ENCODE measurements at regions not wholly inside any gene's neighbourhood (a gene's known extent, or its start where the extent isn't known, plus 50 kb on each side); places are given as distances from the start of the nearest gene placed in this dataset.

DNA sequence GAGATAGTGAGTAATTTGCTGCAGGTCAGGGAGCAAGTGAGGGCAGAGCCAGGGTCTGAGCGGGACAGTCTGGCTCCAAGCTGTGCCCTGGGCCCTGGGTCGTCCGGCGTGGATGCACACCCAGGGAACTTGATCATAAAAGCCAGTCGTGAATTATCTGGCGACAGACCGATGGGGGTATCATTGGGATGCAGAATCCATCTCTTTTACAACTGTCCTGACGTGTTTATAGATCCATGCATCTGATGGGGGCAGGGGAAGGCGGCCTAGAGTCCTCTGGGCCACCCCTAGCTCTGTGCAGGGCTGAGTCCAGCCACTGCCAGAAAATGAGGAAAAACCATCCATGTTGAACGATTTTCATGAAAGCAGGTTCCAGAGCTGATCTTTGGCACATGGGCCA is 332.8 kb downstream of the C16orf95 start:
- FAIRE-seq: no peak

DNA sequence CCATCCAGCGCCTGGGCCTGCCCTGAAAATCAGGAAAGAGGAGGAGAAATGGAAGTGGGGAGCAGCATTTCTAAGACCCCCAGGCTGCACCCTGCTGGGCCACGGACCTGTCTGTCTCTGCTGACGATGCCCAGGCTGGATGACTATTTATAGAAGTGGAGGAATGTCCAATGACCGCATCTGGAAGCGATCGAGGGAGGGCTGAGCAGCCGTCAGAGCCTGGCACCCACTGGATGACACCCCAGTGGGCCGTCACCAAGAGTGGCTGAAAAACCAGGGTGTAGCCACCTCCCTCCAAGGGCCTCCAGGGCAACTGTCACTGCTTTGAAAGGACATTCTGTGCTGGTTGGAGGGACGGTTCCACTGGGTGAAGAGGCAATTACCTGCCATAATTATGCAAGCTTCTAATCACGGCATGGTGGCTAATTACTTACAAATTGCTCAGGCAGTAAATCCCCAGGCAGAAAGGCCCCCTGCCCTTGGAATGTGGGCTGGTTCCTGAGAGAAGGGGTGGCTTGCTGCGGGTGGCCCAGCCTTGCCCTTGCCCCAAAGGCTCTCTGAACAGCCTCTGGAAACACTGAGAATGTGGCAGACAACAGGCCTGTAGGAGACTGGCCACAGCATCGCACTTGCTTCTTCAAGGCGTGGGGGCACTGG is 332.1 kb downstream of the C16orf95 start:
- no peak for FAIRE-seq

DNA sequence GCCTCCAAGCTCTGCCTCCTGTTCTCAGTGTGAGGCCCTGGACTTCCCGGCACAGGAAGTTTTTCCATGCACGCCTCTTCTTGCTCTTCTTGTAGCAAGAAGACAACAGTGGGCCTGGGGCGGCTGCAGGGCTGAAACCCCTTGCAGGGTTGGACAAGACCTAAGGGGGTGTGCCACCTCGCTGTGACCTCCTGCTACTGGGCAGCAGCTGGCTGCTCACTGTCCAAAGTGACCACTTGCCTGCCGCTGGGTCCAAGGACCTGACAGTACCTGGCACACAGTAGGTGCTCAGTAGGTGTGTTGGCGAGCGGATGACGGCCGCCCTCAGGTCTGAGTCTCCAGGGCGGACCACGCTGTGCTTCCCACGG is 331.6 kb downstream of the C16orf95 start:
- FAIRE-seq: no peak

DNA sequence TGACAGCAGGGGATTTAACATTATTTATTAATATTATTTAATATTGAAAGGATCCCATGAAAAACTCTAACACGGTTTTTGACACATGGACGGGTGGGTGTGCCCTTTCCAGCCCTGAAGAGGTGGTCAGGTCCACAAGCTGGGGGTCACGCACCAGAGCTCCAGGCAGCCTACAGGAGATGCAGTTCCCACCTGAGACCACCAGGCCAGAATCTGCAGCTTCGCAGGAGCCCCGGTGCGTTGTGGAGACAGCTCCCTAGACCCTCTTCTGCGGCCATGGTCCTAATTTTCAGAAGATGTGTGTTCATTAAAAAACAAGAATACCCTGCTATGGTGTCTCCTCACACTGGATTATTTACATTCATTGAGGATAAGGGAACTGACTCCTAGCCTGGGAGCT is 331.1 kb downstream of the C16orf95 start:
- FAIRE-seq: no peak

DNA sequence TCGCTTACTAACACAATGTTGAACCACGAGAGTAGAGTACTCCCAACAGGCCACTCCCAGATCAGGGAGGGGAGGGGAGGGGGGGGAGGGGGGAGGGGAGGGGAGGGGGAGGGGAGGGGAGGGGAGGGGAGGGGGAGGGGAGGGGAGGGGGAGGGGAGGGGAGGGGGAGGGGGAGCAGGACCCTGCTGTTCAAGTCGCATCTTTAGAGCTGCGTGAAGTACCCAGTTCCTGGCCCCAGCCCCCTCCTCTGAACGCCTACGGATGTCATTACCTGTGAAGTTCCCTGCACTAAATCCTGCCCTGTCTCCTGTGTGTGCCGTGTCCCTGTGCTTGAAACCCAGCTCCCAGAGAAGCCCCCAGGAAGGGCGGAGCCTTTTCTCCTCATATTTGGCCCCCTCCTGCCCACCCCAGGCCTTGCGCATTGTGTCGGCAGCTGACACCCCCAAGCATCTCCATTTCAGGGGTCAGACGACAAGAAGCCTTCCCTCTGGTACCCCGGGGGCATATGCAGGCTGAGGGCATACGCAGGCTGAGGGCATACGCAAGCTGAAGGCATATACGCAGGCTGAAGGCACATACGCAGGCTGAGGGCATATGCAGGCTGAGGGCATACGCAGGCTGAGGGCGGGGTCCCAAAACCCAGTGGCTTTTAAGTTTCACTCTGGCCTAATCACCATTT is 330.2 kb downstream of the C16orf95 start:
- no peak for FAIRE-seq

DNA sequence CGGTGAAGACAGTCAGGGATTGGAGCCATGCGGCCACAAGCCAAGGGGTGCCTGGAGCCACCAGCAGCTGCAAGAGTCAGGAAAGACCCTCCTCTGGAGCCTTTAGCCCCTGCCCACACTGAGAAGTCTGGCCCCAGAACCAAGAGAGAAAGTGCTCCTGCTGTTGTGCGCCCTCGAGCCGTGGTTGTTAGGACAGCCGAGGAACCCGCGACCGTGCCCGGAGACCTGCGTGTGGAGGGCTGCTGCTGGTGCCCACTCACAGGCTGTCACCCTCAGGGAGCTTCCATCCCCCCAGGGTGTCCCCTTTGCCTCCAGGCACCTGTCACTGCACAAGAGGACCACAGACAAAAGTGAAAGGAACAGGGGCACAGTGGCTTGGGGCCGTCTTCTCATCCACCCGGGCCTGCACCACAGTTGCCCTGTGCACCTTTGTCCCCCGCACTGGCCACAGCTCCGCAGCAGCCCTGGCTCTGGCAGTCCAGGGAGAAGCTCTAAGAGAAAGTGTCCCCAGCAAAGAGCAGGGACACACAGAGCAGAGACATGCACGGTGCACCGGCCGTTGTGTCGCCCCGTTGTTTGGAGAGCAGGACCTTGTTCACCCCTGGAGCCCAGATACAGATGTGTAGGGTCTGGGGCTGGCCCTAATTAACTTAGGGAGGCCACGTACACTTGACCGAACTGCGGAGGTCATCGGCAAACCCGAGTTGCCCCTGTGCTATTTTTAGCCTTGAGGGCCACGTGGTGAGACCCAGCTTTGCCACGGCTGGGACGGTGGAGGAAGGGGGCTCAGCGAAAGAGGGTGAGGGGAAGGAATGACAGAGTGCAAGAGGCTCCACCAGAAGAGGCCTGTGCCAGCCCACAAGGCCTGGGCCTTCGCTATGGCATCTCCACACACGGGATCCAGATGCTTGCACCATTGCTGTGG is 329.2 kb downstream of the C16orf95 start:
- FAIRE-seq: no peak

DNA sequence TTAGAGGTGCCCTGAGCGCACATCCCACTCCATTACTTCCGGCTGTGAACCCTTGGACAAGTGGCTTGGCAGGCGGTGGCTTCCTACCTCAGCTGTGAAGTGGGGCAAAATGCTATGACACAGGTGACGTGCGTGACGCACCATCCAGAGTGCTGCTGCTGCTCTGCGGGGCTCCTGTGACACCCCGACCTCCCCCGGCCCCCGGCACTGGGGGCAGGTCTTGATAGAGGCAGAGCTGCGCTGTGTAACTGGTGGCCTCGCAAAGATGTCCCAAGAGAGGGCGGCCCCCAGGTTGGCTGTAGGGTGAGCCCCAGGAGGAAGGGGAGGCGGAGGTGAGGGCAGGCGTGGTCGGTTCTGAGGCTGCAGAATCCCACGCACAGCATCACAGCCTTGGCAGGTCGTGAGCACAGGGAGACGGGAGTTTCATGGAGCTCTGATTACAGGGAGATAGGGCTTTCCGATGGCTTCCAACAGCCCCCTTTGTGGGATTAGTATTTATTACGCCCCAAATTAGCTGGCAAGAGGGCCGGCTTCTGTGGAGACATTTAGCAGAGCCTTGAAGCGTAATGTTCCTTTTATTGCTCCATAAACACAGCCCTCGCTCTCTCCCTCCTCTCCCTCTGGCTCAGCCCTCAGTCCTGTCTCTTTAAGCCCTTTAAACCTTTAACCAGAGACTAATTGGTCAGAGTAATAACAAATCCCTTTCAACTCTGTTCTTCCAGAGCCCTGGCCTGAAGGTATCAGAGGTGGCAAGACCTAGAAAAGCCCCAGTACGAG is 328.1 kb downstream of the C16orf95 start:
- no peak for FAIRE-seq

DNA sequence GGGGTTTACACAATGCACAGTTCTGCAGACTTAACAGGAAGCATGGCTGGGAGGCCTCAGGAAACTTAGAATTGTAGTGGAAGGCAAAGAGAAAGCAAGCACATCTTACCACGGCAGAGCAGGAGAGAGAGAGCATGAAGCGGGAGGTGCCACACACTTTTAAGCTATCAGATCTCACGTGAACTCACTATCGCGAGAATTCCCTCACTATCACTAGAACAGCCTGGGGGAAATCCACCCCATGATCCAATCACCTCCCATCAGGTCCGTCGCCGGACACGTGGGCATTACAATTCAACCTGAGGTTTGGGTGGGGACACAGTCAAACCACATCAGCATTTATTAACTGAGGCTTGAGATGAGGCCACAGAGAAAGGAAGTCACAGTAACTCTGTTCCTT is 326.7 kb downstream of the C16orf95 start:
- FAIRE-seq: no peak

DNA sequence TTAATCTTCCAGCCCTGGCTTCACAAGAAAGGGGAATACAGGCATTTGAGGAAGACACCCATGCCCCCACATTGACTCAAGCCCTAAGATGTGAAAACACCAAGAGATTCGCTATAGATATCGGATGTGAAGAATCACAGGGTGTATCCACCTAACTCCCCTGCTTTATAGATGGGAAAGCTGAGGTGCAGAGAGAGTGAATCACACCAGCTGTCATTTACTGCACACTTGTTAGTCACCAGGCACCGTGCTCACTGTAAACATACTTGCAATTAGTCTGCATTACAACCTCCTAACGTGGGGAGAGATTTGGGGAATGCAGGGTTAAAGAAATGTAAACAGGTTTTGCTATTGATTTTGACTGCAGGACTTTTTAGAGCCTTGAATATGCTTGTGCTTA is 325.5 kb downstream of the C16orf95 start:
- FAIRE-seq: no peak

DNA sequence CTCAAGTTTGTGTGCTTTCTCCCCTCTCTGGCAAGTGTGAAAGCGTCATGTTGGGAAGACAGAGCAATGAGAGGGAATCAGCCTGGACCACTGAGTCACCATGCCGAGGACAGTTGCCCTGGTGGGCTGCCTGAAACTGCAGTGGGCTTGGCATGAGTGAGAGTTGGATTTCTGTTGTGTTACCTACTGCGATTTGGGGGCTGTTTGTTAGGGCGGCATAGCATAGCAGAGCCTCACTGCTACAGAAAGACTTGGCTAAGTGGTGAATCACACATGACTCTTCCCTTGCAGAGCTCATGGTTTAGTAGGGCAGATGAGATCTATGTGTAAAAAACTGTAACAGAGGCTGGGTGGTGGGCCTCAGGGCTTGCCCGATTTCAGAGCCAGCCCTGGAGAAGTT is 324.6 kb downstream of the C16orf95 start:
- FAIRE-seq: no peak

DNA sequence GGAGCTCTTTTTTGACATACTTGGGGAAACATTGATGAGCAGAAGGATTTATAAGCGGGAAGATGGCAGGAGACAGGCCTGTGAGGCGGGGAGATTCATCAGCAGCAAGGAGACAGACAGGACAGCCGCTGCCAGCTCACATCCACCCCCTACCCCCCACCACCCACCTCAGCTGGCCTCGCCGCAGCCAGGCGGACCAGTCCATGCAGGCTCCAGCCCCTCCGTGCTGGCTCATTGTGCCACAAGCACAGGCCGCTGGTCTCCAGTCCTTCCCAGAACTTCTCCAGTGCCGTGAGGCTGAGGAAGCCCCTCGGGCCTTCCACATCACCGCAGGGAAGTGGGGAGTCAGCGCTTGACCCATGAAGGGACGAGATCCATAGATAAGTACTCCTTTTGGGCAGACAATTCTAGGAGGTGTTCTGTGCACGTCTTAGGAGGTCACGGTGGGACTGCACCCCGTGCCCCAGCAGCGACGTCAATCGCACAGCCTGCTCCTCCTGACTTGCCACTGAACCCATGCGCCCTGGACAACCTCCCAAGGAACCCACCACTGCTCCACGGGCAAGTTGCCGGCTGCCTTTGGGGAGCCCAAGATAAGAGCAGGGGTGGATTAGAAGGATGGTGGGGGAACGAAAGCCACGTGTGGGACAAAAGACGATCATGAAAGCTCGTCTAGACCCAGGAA is 323.6 kb downstream of the C16orf95 start:
- no peak for FAIRE-seq

DNA sequence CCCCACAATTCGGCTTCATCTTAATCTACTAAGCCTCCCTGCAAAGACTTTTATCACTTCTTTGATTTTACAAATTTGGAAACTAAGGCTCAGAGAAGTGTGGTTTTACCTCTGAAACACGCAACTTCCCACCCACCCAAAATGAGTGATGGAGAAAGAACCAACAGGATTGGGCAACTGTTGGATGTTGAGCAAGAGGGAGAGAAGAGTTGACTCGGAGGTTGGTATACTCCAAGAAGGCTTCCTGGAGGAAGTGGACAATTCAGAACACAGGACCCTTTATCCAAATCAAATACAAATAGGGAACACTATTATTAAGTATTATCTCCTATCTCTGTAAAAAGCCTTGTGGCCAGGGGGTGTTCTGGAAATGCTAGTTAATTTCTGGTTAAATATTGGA is 323.0 kb downstream of the C16orf95 start:
- no peak for FAIRE-seq

DNA sequence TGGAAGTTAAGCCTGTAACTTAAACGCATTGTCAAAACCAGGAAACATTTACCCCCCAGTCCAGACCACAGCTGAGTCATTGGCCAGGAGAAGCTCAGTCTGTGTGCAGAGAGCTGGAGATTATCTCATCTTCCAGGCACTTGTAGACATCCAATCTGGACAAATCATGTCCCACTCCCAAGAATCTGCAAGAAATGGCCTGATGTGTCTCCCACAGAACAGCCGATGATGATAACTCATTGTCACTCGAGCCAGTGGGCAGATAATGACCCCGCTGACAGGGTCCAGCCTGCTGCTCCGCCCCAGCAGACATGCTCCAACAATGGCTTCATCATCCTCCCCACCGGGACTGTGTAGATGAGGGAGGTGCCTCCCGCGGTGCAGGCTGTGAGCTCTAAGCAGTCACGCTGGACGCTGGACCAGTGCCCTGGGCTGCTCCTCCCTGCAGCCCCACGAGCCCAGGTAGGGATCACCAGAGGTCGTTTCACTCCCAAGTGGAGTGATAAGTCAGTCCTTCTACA is 322.5 kb downstream of the C16orf95 start:
- no peak for FAIRE-seq

DNA sequence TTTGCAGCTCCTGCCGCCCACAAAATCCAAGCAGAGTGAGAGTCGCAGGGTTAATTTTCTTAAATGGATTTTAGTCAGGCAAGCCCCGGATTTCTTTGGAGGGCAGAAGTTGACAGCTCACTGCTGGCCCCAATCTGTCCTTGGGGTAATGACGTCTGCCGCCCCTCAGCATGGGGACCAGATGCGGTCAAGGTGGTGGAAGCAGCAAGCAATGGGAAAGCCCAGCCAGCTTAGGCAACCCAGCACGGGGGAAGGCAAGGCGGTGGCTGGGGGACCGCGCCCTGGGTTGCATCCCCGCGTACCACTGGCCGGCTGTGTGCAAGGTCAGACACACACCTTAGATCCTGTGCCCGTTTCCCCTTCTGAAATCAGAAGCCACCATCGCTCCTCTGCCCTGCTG is 321.7 kb downstream of the C16orf95 start:
- no peak for FAIRE-seq

DNA sequence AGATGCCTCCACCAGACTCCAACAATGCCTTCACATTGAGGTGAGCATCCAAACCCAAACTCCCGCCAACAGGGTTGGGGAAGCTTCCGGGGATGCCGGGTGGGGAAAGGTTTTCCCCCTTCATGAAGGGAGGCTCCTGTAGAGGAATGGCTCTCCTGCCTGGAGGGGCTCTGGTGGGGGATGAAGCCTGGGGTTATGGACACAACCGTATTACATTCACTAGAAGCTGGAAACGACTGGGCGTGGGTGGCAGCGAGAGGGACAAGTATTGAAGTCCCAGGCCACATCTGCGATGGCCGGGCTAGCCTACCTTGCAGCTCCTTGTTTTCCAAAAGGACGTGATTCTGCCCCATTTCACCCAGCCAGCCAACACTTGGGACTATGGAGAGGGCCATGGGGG is 321.1 kb downstream of the C16orf95 start:
- no peak for FAIRE-seq

DNA sequence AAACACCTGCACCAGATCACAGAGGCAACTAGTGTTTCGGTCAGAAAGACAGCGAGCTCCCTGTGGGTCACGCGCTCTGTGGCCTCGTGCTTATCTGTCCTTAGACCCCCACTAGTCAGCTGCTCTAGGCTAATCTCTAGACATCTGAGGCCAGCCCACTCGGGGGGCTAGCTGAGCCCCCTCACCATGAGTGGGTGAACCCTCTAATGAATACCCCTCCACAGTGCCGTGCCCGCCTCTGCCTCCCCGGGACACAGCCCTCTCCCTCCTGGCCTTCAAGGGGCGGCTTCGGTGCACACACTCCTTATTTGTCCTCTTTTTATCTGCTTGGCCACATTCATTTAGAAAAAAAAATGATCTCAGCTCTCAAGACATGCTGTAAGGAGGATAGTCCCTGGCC is 320.1 kb downstream of the C16orf95 start:
- no peak for FAIRE-seq

DNA sequence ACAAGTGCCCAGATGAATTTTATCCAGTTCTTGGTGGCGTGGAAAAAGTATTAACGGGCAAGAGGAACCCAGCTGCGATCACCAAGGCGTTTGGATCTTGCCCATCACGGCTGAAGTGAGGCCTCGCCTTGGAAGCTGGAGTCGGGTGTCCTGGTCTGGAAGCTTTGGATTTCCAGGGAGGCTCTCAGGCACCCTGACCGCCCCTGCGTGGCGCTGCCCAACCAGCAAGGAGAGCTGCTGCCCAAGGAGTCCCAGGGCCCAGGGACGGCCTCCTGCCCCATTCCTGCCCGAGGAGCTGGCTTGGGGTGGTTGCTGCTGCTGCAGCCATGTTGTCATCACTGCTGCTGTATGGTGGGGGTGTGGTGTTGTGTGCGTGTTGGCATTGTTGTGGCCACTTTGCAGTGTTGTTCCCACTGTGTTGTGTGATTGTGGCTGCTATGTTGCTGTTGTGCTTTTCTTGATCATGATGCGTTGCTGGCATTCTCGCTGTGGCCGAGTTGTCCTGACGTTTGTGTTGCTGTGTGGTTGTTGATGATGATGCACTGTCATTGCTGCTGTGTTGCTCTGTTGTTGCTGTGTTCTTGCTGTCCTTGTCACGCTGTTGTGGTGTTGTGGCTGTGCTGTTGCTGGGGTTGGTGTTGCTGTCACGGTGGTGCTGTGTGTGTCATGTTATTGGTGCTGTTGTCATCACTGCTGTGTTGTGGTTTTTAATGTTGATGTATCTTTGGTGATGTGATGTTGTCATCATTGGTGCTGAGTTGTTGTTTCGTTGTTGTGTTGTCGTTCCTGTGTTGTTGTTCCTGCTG is 318.8 kb downstream of the C16orf95 start:
- FAIRE-seq: no peak

DNA sequence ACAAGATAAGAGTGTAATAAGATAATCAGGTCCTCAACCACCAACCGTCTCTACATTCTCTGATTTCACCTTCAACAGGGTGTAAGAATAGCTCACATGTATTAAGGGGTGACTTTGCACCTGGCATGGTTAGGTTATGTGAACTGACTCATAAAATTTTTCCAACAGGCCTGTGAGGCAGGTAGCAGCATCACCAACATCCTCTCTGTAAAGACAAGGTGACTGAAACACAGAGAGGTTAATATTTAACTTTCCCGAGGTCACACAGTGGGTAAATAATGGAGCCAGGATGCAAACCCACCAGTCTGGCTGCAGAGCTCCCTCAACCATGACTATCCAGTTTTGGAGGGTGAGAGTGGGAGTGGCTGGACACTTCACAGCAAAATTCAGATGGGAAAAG is 317.2 kb downstream of the C16orf95 start:
- FAIRE-seq: no peak

DNA sequence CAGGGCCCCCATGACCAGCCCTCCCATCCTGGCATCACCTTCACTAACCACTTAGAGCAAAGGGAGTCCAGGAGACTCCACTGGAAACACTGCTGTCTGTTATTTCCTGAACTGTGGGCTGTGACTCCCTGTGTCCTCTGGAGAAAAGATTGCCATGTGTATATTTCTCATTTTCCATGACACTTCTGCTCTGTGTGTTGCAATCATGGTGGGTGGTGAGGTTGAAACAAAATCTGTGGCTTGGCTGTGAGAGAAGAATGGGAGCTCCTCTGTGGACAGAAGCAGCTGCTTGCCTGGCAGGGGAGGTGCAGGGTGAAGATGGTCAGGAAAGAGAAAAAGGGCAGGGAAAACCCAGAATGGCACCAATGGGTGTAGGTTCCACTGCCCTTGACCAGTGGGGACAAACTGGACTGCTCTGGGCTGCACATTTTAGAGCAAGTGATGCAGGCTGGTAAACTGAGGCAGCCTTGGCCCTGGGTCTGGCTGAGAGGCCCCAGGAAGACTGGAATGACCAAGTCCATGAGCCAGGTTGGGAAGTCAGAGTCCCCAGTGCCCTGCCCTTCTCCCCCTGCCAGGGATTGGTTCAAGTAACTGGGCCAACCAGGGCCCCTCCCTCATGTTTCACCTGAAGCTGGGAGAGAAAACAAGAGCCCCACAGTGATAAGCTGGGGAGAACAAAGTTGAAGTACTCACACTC is 314.3 kb downstream of the C16orf95 start:
- FAIRE-seq: no peak

DNA sequence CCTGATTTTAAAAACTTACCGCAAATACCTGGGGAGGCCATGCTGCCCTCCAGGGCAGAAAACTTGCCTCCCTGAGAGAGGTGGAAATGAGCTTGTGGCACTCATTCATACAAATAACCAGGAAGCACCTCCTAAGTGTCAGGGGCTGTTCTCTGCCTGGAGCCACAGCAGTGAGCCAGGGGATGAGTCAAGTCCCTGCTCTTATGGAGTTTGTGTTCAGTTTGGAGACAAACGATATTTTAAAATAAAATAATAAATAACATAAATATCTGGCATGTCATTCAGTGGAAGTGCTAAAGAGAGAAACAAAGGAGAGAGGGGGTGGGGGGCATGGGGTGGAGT is 313.8 kb downstream of the C16orf95 start:
- FAIRE-seq: no peak

DNA sequence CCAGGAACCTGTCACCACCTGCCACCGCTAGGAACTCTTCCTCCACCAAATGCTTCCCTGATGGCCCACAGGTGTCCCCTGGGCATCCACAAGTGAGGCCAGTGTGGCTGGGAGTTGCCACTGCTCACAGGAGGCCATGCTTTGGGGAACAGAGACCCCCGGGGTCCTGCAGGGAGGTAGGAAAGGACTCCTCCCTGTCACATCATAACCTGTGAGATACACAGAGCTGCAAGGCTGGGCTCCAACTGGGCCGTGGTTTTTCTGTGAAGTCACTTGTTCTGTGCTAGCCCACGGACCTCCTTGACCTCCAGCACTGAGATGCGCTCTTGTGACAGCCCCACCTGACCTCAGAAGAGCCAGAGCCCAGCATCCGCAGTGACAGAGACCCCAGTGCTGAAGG is 311.2 kb downstream of the C16orf95 start:
- FAIRE-seq: no peak
